HCT116 (cell line): ENCODE measurements at regions not wholly inside any gene's neighbourhood (a gene's known extent, or its start where the extent isn't known, plus 50 kb on each side); places are given as distances from the start of the nearest gene placed in this dataset.

Source experiments
- ATAC-seq: fragments of 200-7000 bp; cut with Tn5 transposase; 2 replicates; pipeline ENCODE4 v1.9.1; 2020; ENCODE audit warnings: mild to moderate bottlenecking, moderate library complexity
- BruUV-seq: library from RNA; stranded (reverse); fragments of 400-500 nt; replicated peaks from 2 replicates; lab custom pipeline; 2021; lab: Mats Ljungman, UMichigan
- CTCF ChIA-PET: fragments of 300-600 bp; sonication (Branson Sonifier 250); formaldehyde crosslinking; loops from one replicate; lab custom pipeline; 2021; ENCODE audit warnings: antibody characterized with exemption; lab: Charles Lee
- POLR2A ChIA-PET: fragments of 300-600, 350-600 bp; sonication (Branson Sonifier 250); formaldehyde crosslinking; loops from one replicate; lab custom pipeline; 2021; ENCODE audit warnings: antibody characterized with exemption; lab: Charles Lee
- RAD21 ChIA-PET, 2 experiments: fragments of 300-600 bp; sonication (Branson Sonifier 250); formaldehyde crosslinking; loops; one replicate each; lab custom pipeline; 2023; ENCODE audit warnings: low total read pairs in 2 of 2; ENCODE audit not compliant: uncharacterized antibody in 2 of 2, unreplicated experiment in 2 of 2, low non-redundant PET in 1 of 2; lab: Charles Lee
- DNase-seq: peaks from one replicate; pipeline ENCODE4 v3.0.0-alpha.2; 2010; ENCODE audit warnings: low read depth, low spot score
- H2AFZ ChIP-seq: fragments of 200-600 bp; shearing (Covaris generic), sonication (generic); 2 replicates; pipeline ENCODE4 v1.6.1; 2017; ENCODE audit warnings: low read depth, mixed run types, mixed read lengths, antibody characterized with exemption, low read length; ENCODE audit not compliant: poor library complexity, severe bottlenecking
- H3K27ac ChIP-seq: 2 replicates; pipeline ENCODE4 v1.5.1; 2012; ENCODE audit warnings: low read depth, low read length
- H3K27me3 ChIP-seq: fragments of 200-600 bp; sonication (generic); 2 replicates; pipeline ENCODE4 v1.6.1; 2016; ENCODE audit warnings: mixed run types, low read length, mixed read lengths; ENCODE audit not compliant: insufficient read depth
- H3K36me3 ChIP-seq, 2 experiments: fragments of 200-500 bp in 1 of 2; fragments of 200-600 bp in 1 of 2; sonication (Bioruptor generic) in 1 of 2; sonication (generic) in 1 of 2; 2 replicates each; pipeline versions ENCODE4 v1.5.1 to v1.6.1; 2014 to 2016; ENCODE audit warnings: low read length in 2 of 2, inconsistent platforms in 1 of 2, mixed read lengths in 1 of 2, mixed run types in 1 of 2; ENCODE audit not compliant: insufficient read depth in 2 of 2, control insufficient read depth in 1 of 2
- H3K4me1 ChIP-seq, 2 experiments: fragments of 200-600 bp in 1 of 2; sonication (generic) in 1 of 2; 2 replicates each; pipeline versions ENCODE4 v1.5.1 to v1.6.1; 2012 to 2017; ENCODE audit warnings: low read length in 2 of 2, inconsistent platforms in 1 of 2, mild to moderate bottlenecking in 1 of 2, mixed read lengths in 1 of 2, mixed run types in 1 of 2, moderate library complexity in 1 of 2; ENCODE audit not compliant: insufficient read depth in 2 of 2, control insufficient read depth in 1 of 2
- H3K4me2 ChIP-seq: fragments of 200-600 bp; sonication (generic); 2 replicates; pipeline ENCODE4 v1.6.1; 2017; ENCODE audit warnings: mixed run types, low read length, mixed read lengths
- H3K4me3 ChIP-seq, 2 experiments: fragments of 200-600 bp in 1 of 2; sonication (generic) in 1 of 2; replicated peaks in 1 of 2; 2 replicates each; pipeline ENCODE4 v1.5.1; 2011 to 2016; ENCODE audit warnings: low read length in 2 of 2, control low read depth in 1 of 2, low read depth in 1 of 2, mild to moderate bottlenecking in 1 of 2, mixed read lengths in 1 of 2, mixed run types in 1 of 2
- H3K79me2 ChIP-seq: fragments of 200-600 bp; sonication (generic); 2 replicates; pipeline ENCODE4 v1.6.1; 2017; ENCODE audit warnings: mild to moderate bottlenecking, mixed run types, low read length, moderate library complexity, mixed read lengths; ENCODE audit not compliant: insufficient read depth
- H3K9ac ChIP-seq: fragments of 200-600 bp; sonication (generic); 2 replicates; pipeline ENCODE4 v1.6.1; 2016; ENCODE audit warnings: low read length, mixed read lengths
- H3K9me2 ChIP-seq: fragments of 200-600 bp; sonication (generic), shearing (Covaris generic); 2 replicates; pipeline ENCODE4 v1.6.1; 2017; ENCODE audit warnings: mixed run types, mild to moderate bottlenecking, moderate library complexity; ENCODE audit not compliant: insufficient read depth
- H3K9me3 ChIP-seq, 2 experiments: fragments of 200-500 bp in 1 of 2; fragments of 200-600 bp in 1 of 2; sonication (Bioruptor generic) in 1 of 2; sonication (generic) in 1 of 2; 2 replicates each; pipeline ENCODE4 v1.6.1; 2014 to 2017; ENCODE audit warnings: low read length in 2 of 2, mixed read lengths in 2 of 2, inconsistent platforms in 1 of 2, low read depth in 1 of 2, mild to moderate bottlenecking in 1 of 2, mixed run types in 1 of 2, moderate library complexity in 1 of 2; ENCODE audit not compliant: control insufficient read depth in 1 of 2, insufficient read depth in 1 of 2
- H4K20me1 ChIP-seq: fragments of 200-600 bp; sonication (generic), shearing (Covaris generic); 2 replicates; pipeline ENCODE4 v1.6.1; 2017; ENCODE audit warnings: mixed run types, mild to moderate bottlenecking, moderate library complexity; ENCODE audit not compliant: insufficient read depth
- CBX3 ChIP-seq: IDR thresholded peaks from 2 replicates; pipeline ENCODE4 v1.6.1; 2012; ENCODE audit warnings: low read depth
- CEBPB ChIP-seq: IDR thresholded peaks from 2 replicates; pipeline ENCODE4 v1.6.1; 2012; ENCODE audit warnings: low read depth
- CTCF ChIP-seq, 3 experiments: fragments of 200-600 bp in 1 of 3; sonication (generic) in 1 of 3; IDR thresholded peaks in 2 of 3; conservative IDR thresholded peaks in 1 of 3; 2 replicates each; pipeline ENCODE4 v1.5.1; 2012 to 2017; ENCODE audit warnings: low read depth in 2 of 3, low read length in 2 of 3, antibody characterized with exemption in 1 of 3, borderline replicate concordance in 1 of 3, control low read depth in 1 of 3, mild to moderate bottlenecking in 1 of 3, mixed read lengths in 1 of 3, mixed run types in 1 of 3, moderate library complexity in 1 of 3; ENCODE audit not compliant: insufficient read depth in 1 of 3
- EGR1 ChIP-seq: IDR thresholded peaks from 2 replicates; pipeline ENCODE4 v1.6.1; 2012; ENCODE audit warnings: low read depth
- ELF1 ChIP-seq: IDR thresholded peaks from 2 replicates; pipeline ENCODE4 v1.6.1; 2012; ENCODE audit warnings: low read depth, borderline replicate concordance
- EZH2 ChIP-seq: fragments of 200-600 bp; sonication (generic); IDR thresholded peaks from 2 replicates; pipeline ENCODE4 v1.6.1; 2017; ENCODE audit warnings: antibody characterized with exemption, mixed run types
- FOSL1 ChIP-seq: IDR thresholded peaks from 2 replicates; pipeline ENCODE4 v1.6.1; 2012; ENCODE audit warnings: low read depth
- JUND ChIP-seq: IDR thresholded peaks from 2 replicates; pipeline ENCODE4 v1.6.1; 2012
- POLR2A ChIP-seq: IDR thresholded peaks from 2 replicates; pipeline ENCODE4 v1.7.0; 2011; ENCODE audit warnings: borderline replicate concordance; ENCODE audit not compliant: insufficient read depth, insufficient read length; ENCODE audit errors: extremely low read depth
- POLR2AphosphoS5 ChIP-seq: IDR thresholded peaks from 2 replicates; pipeline ENCODE4 v1.6.1; 2011; ENCODE audit warnings: mild to moderate bottlenecking, low read depth, low read length, moderate library complexity
- RAD21 ChIP-seq: IDR thresholded peaks from 2 replicates; pipeline ENCODE4 v1.6.1; 2012; ENCODE audit warnings: low read depth, mild to moderate bottlenecking
- REST ChIP-seq: IDR thresholded peaks from 2 replicates; pipeline ENCODE4 v1.6.1; 2012; ENCODE audit warnings: low read depth
- SIN3A ChIP-seq: IDR thresholded peaks from 2 replicates; pipeline ENCODE4 v1.6.1; 2012; ENCODE audit warnings: low read depth
- TCF7L2 ChIP-seq: IDR thresholded peaks from 2 replicates; pipeline ENCODE4 v1.7.0; 2011; ENCODE audit warnings: borderline replicate concordance, inconsistent platforms; ENCODE audit not compliant: insufficient read depth, insufficient read length; ENCODE audit errors: extremely low read depth
- YY1 ChIP-seq: IDR thresholded peaks from 2 replicates; pipeline ENCODE4 v1.6.1; 2011; ENCODE audit warnings: low read length, low read depth, moderate library complexity, mild to moderate bottlenecking; ENCODE audit not compliant: insufficient replicate concordance; ENCODE audit errors: extremely low read depth
- ZFX ChIP-seq: fragments of 450-650 bp; IDR thresholded peaks from 2 replicates; pipeline ENCODE4 v1.6.1; 2017
- ZNF274 ChIP-seq: fragments of 200-500 bp; sonication (Bioruptor generic); IDR thresholded peaks from 2 replicates; pipeline ENCODE4 v1.6.1; 2014; ENCODE audit warnings: mild to moderate bottlenecking, low read depth, low read length, inconsistent platforms
- intact Hi-C: fragments of 100-400 bp; cut with micrococcal nuclease; formaldehyde crosslinking; loops from 2 replicates; pipeline ENCODE4 v1.10.0; 2022
- TF ChIP-seq, protein P1 (sequence below): IDR thresholded peaks from 2 replicates; pipeline ENCODE4 v1.6.1; 2012
- TF ChIP-seq, protein P2 (sequence below): IDR thresholded peaks from 2 replicates; pipeline ENCODE4 v1.6.1; 2011; ENCODE audit warnings: mild to moderate bottlenecking, low read length, moderate library complexity; ENCODE audit not compliant: insufficient replicate concordance; ENCODE audit errors: extremely low read depth

- Histone ChIP-seq H3K27me3 (no peaks in the 10 kb centered on the region), H2AFZ (peak overlapping the region; percentile 58), H3K4me2 (no peak overlapping the region), H3K9ac (no peak overlapping the region), H3K9me3 (no peaks in the 10 kb centered on the region), H3K4me3 (no peak overlapping the region), H3K9me2 (no peaks in the 10 kb centered on the region), H3K27ac (no peak overlapping the region), H3K4me1 (peaks cover 42 to 62% of the 10 kb centered on the region in 2 experiments), H4K20me1 (no peaks in the 10 kb centered on the region), H3K79me2 (no peaks in the 10 kb centered on the region), H3K36me3 (no peaks in the 10 kb centered on the region)
- no TSS peak for BruUV-seq
- ATAC-seq (no peak), DNase-seq (no peak)
- CTCF ChIA-PET: no interaction called here
- POLR2A ChIA-PET: no interaction called here
- no peak for TF ChIP-seq RAD21
- no peak for TF ChIP-seq CTCF (IDR thresholded peaks at IDR 0.05 in 2 of 3, conservative IDR thresholded peaks at IDR 0.05 in 1 of 3; ENCODE audit: borderline replicate concordance in 1 of 3, insufficient read depth in 1 of 3, low read depth in 2 of 3, low read length in 2 of 3)
- TF ChIP-seq POLR2AphosphoS5: no peak
- TF ChIP-seq ELF1: no peak
- no peak for TF ChIP-seq SIN3A
- TF ChIP-seq ZNF274: no peak
- TF ChIP-seq EZH2: no peak
- no peak for TF ChIP-seq CBX3
- TF ChIP-seq YY1: no peak
- no peak for TF ChIP-seq JUND
- no peak for TF ChIP-seq ZFX
- TF ChIP-seq CEBPB: no peak
- TF ChIP-seq REST: no peak
- TF ChIP-seq EGR1: no peak
- no peak for TF ChIP-seq POLR2A
- TF ChIP-seq FOSL1: no peak
- TF ChIP-seq, protein P1, sequence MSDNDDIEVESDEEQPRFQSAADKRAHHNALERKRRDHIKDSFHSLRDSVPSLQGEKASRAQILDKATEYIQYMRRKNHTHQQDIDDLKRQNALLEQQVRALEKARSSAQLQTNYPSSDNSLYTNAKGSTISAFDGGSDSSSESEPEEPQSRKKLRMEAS: no peak
- TF ChIP-seq, protein P2, sequence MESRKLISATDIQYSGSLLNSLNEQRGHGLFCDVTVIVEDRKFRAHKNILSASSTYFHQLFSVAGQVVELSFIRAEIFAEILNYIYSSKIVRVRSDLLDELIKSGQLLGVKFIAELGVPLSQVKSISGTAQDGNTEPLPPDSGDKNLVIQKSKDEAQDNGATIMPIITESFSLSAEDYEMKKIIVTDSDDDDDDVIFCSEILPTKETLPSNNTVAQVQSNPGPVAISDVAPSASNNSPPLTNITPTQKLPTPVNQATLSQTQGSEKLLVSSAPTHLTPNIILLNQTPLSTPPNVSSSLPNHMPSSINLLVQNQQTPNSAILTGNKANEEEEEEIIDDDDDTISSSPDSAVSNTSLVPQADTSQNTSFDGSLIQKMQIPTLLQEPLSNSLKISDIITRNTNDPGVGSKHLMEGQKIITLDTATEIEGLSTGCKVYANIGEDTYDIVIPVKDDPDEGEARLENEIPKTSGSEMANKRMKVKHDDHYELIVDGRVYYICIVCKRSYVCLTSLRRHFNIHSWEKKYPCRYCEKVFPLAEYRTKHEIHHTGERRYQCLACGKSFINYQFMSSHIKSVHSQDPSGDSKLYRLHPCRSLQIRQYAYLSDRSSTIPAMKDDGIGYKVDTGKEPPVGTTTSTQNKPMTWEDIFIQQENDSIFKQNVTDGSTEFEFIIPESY: no peak
- TF ChIP-seq TCF7L2: no peak
- RAD21 ChIA-PET: no interaction called here
- intact Hi-C loops: loop anchor here (5.0 kb wide), 2 partner anchors 207 to 442 kb away; no protein-coding TSS in a partner anchor
Observed at GRCh38 chr10:21289961-21290360, 235.5 kb downstream of the SKIDA1 start.
